Psoas muscle (tissue), 7 donors: ENCODE measurements at regions not wholly inside any gene's neighbourhood (a gene's known extent, or its start where the extent isn't known, plus 50 kb on each side); places are given as distances from the start of the nearest gene placed in this dataset.
"Not testable (repeated sequence)": the region's sequence is repeated elsewhere in the genome, so short reads cannot be mapped to it uniquely, and the experiment has no call there.

ENCODE experiments used
- ATAC-seq, 4 donors: fragments of 200-7000 bp; cut with Tn5 transposase; one replicate each; pipeline ENCODE4 v1.9.1; 2020; ENCODE audit warnings: moderate library complexity in 3 of 4, mild to moderate bottlenecking in 2 of 4
- DNase-seq, 2 donors: peaks; one replicate each; pipeline ENCODE4 v3.0.0-alpha.2; 2020
- H3K27ac ChIP-seq: fragments of 200-600 bp; one replicate; pipeline ENCODE4 v1.8.0; 2022
- H3K27me3 ChIP-seq, 3 donors: fragments of 200-600 bp in 1 of 3; one replicate each; pipeline versions ENCODE4 v1.6.1 to v1.8.0; 2013 to 2022; ENCODE audit warnings: low read length in 2 of 3, mild to moderate bottlenecking in 2 of 3, moderate library complexity in 1 of 3; ENCODE audit not compliant: insufficient read depth in 3 of 3
- H3K36me3 ChIP-seq, 2 donors: fragments of 200-600 bp in 1 of 2; one replicate each; pipeline versions ENCODE4 v1.6.1 to v1.8.0; 2013 to 2022; ENCODE audit warnings: low read depth in 1 of 2, mild to moderate bottlenecking in 1 of 2, moderate library complexity in 1 of 2; ENCODE audit not compliant: insufficient read depth in 1 of 2
- H3K4me1 ChIP-seq: fragments of 200-600 bp; one replicate; pipeline ENCODE4 v1.8.0; 2022
- H3K4me3 ChIP-seq: fragments of 200-600 bp; one replicate; pipeline ENCODE4 v1.8.0; 2022; ENCODE audit warnings: mild to moderate bottlenecking
- H3K9me3 ChIP-seq: fragments of 200-600 bp; one replicate; pipeline ENCODE4 v1.8.0; 2022
- WGBS, 3 donors: extraction: QIAGEN DNeasy Blood & Tissue Kit; methylation state at CpG; one replicate each; pipeline versions ENCODE4 v1.1.6 to v1.1.7; 2013; 5-methylcytosine and 5-hydroxymethylcytosine counted together
- intact Hi-C, 2 donors: fragments of 100-400 bp; cut with DNase I; formaldehyde crosslinking; loops; one replicate each; pipeline versions ENCODE4 v1.11.0 to v1.14.2; 2022
- TF ChIP-seq, protein P1 (sequence below): fragments of 200-600 bp; IDR thresholded peaks from one replicate; pipeline ENCODE4 v1.8.0; 2022; ENCODE audit warnings: antibody characterized with exemption
- donor health status: healthy with polysubstance abuse.
- donor health status: DM: no; HTN: no; CAD: no; lungs with moderate emphysema.
- donor health status: Bipolar disorder and iron deficiency.
- donor health status: healthy.
- donor health status: DM: yes; HTN: yes; CAD: no.
- donor health status: DM: no; HTN: no; CAD: no.
- donor health status: DM: yes; HTN: yes; CAD: no.

GRCh38 chr9:78985084-78985738, 586.6 kb upstream of the TLE4 start:
- 37 to 47% (median 37%) methylated on average over 2 of the region's 2 CpGs for WGBS, 3 donors
- H3K27me3 ChIP-seq, result no peaks in the 10 kb centered on the region
- TF ChIP-seq, protein P1, sequence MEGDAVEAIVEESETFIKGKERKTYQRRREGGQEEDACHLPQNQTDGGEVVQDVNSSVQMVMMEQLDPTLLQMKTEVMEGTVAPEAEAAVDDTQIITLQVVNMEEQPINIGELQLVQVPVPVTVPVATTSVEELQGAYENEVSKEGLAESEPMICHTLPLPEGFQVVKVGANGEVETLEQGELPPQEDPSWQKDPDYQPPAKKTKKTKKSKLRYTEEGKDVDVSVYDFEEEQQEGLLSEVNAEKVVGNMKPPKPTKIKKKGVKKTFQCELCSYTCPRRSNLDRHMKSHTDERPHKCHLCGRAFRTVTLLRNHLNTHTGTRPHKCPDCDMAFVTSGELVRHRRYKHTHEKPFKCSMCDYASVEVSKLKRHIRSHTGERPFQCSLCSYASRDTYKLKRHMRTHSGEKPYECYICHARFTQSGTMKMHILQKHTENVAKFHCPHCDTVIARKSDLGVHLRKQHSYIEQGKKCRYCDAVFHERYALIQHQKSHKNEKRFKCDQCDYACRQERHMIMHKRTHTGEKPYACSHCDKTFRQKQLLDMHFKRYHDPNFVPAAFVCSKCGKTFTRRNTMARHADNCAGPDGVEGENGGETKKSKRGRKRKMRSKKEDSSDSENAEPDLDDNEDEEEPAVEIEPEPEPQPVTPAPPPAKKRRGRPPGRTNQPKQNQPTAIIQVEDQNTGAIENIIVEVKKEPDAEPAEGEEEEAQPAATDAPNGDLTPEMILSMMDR, result no peak
- H3K4me1 ChIP-seq, result no peaks in the 10 kb centered on the region
- no peak overlapping the region for H3K4me3 ChIP-seq
- no peak for DNase-seq
- no peaks in the 10 kb centered on the region for H3K36me3 ChIP-seq
- intact Hi-C loops, result no loop called here
- no peak for ATAC-seq
- no peaks in the 10 kb centered on the region for H3K9me3 ChIP-seq
- H3K27ac ChIP-seq, result no peak overlapping the region

DNA sequence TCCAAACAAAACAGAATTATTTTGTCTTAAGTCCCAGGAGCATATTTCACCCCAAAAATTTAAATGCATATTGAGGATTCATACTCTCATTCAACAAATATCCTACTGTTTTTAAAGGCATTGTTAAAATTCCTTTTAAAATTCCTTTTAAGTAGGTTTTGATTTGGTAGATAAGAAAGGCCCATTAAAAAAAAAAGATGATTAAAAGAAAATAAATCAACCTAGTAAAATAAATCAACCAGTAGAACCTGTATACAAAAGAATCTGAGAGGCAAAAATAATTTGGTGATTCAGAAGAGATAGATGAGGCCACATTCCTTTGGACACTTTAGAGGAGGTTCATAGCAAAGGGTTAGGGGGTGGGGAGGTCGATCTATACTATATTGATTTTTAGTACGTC, 585.3 kb upstream of the TLE4 start:
- H3K36me3 ChIP-seq, result no peaks in the 10 kb centered on the region
- no peaks in the 10 kb centered on the region for H3K9me3 ChIP-seq
- WGBS, 3 donors, result 91 to 100% (median 96%) methylated on average over 2 of the region's 2 CpGs
- intact Hi-C loops, result no loop called here
- no peak overlapping the region for H3K4me3 ChIP-seq
- TF ChIP-seq, protein P1, result no peak
- no peak for ATAC-seq
- DNase-seq, result no peak
- no peaks in the 10 kb centered on the region for H3K27me3 ChIP-seq
- H3K4me1 ChIP-seq, result no peaks in the 10 kb centered on the region
- H3K27ac ChIP-seq, result no peak overlapping the region

DNA sequence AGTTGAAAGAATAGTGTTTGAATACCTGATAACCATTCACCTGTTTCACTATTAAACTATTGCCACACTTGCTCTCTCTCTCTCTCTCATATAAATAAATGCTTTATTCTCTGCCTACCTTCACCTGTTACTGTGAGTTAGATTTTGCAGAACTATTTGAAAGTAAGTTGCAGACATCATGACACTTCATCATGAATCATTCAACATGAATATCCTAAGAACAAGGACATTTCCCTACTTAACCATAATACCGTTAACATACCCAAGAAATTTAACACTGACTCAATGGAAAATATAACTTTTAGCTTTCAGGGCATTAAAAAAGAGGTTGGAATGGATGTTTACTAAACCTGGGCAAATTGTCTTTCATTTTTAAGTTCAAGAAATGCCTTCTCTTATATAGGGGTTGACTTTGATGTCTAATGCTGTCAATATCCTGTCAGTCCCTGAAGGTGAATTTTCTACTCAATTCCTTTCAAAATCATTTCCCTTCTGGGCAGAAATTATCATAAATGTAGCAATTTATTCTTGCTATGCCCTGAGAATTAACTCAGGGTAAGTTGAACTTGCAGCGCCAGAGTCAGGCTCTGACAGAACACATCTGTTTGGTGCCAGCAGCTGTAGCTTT, 582.6 kb upstream of the TLE4 start:
- H3K36me3 ChIP-seq, result no peaks in the 10 kb centered on the region
- intact Hi-C loops, result no loop called here
- no peak overlapping the region for H3K4me3 ChIP-seq
- no peaks in the 10 kb centered on the region for H3K9me3 ChIP-seq
- ATAC-seq (no peak), DNase-seq (no peak)
- no peak overlapping the region for H3K27ac ChIP-seq
- 34 to 56% (median 44%) methylated on average over 2 of the region's 2 CpGs for WGBS, 3 donors
- H3K4me1 ChIP-seq, result no peaks in the 10 kb centered on the region
- no peaks in the 10 kb centered on the region for H3K27me3 ChIP-seq
- TF ChIP-seq, protein P1, result no peak

- intact Hi-C loops, result no loop called here
- no peaks in the 10 kb centered on the region for H3K9me3 ChIP-seq
- H3K27me3 ChIP-seq, result no peaks in the 10 kb centered on the region
- H3K4me3 ChIP-seq, result no peak overlapping the region
- DNase-seq, result no peak
- no peaks in the 10 kb centered on the region for H3K36me3 ChIP-seq
- no peak for ATAC-seq
- H3K4me1 ChIP-seq, result no peaks in the 10 kb centered on the region
- WGBS, 3 donors, result 20 to 31% (median 25%) methylated on average over 3 of the region's 3 CpGs
- H3K27ac ChIP-seq, result no peak overlapping the region
- TF ChIP-seq, protein P1, result no peak
These were observed 577.3 kb upstream of the TLE4 start for GRCh38 chr9:78994471-78994870.

DNA sequence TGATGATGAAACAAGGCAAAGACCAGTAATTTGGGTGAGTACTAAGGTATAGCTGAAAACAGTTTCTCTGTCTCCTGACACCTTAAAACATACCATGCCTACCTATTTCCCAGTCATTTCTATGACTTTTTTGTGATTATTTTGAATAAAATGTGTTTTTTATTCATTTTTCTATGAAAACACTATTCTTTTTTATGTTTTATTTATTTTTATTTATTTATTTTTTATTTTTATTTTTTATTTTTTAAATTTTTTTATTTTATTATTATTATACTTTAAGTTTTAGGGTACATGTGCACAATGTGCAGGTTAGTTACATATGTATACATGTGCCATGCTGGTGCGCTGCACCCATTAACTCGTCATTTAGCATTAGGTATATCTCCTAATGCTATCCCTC, 576.8 kb upstream of the TLE4 start:
- H3K9me3 ChIP-seq, H3K36me3 ChIP-seq, ATAC-seq, H3K27me3 ChIP-seq, H3K4me3 ChIP-seq, H3K27ac ChIP-seq, DNase-seq, H3K4me1 ChIP-seq, intact Hi-C loops: not testable (repeated sequence)
- WGBS, 3 donors, result 95 to 100% methylated on average over 2 of the region's 2 CpGs; no CpG with 5 or more reads in 1 of the 3 donors
